HG02981 (cell line): ENCODE measurements at regions not wholly inside any gene's neighbourhood (a gene's known extent, or its start where the extent isn't known, plus 50 kb on each side); places are given as distances from the start of the nearest gene placed in this dataset.
"Not testable (repeated sequence)": the region's sequence is repeated elsewhere in the genome, so short reads cannot be mapped to it uniquely, and the experiment has no call there.

ENCODE experiments used
- ATAC-seq: cut with Tn5 transposase; IDR thresholded peaks from one replicate; pipeline ENCODE4 v1.9.1; 2021; ENCODE audit warnings: mild to moderate bottlenecking, moderate library complexity; ENCODE audit not compliant: unreplicated experiment

GRCh38 chr13:86840250-86841191 lies 830.6 kb upstream of the SLITRK5 start:
- ATAC-seq: no peak

- ATAC-seq: no peak
Observed at GRCh38 chr13:86841264-86841663, 829.9 kb upstream of the SLITRK5 start.

- no peak for ATAC-seq
Observed at GRCh38 chr13:86846501-86846900, 824.7 kb upstream of the SLITRK5 start.

DNA sequence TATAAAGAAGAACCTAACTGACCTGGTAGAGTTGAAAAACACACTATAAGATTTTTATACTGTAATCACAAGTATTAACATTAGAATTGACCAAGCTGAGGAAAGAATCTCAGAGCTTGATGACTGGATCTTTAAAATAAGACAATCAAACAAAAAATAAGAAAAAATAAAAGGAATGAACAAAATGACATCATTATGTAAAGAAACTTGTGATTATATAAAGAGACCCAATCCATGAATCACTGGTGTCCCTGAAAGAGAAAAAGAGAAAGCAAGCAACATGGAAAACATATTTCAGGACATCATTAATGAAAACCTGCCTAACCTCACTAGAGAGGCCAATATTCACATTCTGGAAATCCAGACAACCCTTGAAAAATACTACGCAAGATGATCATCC lies 822.5 kb upstream of the SLITRK5 start:
- no peak for ATAC-seq

- no peak for ATAC-seq
Observed at GRCh38 chr13:86856991-86857390, 814.2 kb upstream of the SLITRK5 start.

GRCh38 chr13:86858216-86858615 lies 813.0 kb upstream of the SLITRK5 start:
- ATAC-seq: no peak

- no peak for ATAC-seq
Observed at GRCh38 chr13:86862137-86862536, 809.0 kb upstream of the SLITRK5 start.

DNA sequence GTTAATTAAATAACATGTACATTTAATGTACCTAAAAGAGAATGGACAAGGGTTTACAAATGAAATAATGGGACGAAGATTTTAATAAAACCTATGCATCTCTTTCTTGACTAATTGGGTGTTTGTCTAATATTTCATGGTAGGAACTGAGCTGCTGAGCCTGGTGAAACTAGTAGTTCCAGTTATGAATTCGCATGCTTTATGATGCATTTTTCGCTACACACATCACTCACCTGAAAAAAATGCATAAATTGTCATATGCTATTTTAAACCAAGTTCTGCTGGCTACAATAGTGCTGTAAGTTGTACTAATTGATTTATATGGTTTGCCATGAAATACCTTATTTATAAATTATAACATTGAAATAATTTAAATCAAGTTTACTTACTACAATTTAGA lies 806.8 kb upstream of the SLITRK5 start:
- no peak for ATAC-seq

GRCh38 chr13:86870444-86870843 lies 800.7 kb upstream of the SLITRK5 start:
- no peak for ATAC-seq

DNA sequence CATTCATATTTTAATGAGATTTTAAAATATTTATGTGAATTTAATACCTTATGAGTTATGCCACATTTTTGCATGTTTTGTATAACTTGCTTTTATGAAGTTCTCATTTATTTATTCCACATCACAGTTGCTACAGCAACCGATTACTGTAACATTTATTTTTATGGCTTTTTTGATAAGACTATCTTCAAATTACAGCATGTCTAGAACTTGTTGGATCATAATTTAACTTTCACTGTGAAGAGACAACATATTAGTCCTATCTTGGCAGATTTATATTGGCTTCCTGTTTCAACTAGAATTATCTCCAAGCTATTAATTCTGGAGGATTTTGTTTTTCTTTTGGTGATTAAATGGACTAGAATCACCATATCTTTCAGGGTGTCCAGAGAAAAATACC lies 793.7 kb upstream of the SLITRK5 start:
- ATAC-seq: no peak

DNA sequence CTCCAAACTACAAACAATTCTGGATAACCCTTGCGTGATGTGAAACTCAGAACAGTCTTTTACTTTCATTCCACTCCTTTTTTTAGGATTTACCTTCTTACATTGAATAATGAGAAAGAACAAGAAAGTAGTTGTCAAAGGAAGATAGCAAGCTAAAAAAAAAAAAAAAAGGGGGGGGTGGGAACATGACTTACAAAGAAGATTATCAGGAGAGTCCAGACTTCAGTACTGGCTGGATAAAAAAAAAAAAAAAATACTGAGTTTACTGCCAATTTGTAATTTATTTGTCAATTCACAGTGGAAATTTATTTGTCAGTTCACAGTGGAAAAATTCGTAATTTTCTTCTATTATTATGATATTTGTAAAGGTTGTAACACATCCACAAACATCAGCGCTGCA lies 792.4 kb upstream of the SLITRK5 start:
- no peak for ATAC-seq

DNA sequence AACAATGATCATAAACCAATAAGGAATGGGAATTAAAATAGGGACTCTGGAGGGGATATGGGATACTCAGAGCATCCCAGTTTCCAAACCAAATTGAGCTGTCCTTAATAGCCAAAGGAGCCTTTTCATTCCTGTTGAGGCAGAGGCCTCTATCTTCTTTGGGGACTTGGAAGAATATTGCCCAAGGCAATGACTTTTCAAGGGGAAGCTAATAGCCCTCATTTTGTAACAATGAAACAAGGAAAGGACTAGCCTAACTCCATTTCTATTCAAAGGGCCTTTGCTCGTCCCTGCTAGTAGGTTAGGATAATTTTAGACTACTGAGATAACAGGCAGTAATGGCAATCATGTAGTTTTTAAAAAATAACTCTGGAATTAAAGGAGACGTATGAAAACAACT lies 789.8 kb upstream of the SLITRK5 start:
- ATAC-seq: no peak

- ATAC-seq: no peak
Observed at GRCh38 chr13:86882107-86882506, 789.1 kb upstream of the SLITRK5 start.

- ATAC-seq: no peak
Observed at GRCh38 chr13:86882835-86883234, 788.3 kb upstream of the SLITRK5 start.

DNA sequence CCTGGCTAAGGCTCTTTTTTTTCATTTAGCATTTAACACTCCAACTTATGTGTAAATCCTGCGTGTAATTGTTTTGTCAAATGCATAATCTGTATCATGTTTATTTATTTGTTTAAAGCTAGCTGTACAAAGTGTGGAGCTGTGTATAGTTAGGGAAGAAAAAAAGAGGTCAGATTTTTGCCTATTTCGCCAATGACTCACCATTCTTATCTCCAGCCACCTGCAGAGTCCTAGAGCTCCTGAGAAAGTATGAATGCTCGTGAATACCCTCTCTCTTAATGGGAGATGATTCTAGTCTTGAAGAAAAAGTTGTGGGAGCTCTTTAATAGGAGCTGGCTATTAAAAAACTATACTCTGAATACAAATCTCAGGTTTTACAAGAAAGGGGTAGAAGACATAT lies 778.8 kb upstream of the SLITRK5 start:
- no peak for ATAC-seq

DNA sequence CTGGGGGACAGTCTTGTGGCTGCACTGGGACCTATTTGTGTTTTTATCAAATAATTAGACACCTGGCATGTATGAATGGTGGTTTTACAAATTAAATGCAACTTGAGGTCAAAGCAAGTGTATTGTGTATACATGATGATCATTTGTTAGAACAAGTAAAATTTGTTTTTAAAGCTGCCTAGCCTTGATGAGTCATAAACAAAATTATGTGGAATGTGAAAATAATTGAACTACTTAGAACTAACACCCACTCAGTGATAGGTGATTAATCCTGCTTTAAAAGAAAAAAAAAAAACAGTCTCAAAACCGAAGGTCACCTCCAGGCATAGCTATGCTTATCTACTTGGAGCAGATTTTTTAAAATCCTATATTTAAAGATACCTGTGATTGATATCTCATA lies 770.3 kb upstream of the SLITRK5 start:
- no peak for ATAC-seq

- no peak for ATAC-seq
Observed at GRCh38 chr13:86906127-86906874, 764.9 kb upstream of the SLITRK5 start.

DNA sequence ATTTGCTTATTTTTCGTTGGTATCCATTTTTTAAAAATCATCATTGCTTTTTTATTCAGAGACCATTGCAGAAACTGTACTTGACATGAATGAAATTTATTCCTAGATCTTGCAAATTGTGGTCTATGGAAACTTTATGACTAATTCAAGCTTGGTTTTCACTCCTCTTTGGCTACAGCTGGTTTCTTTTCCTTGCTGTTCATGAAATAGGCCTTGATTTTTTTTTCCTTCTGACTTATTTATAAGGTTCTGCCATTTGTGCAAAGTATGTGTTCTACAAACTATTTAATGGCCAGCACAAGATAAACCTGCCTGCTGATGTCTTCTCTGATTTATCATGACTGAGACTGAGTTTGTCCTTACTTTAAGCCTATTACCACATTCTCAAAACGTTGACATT lies 764.0 kb upstream of the SLITRK5 start:
- ATAC-seq: no peak

DNA sequence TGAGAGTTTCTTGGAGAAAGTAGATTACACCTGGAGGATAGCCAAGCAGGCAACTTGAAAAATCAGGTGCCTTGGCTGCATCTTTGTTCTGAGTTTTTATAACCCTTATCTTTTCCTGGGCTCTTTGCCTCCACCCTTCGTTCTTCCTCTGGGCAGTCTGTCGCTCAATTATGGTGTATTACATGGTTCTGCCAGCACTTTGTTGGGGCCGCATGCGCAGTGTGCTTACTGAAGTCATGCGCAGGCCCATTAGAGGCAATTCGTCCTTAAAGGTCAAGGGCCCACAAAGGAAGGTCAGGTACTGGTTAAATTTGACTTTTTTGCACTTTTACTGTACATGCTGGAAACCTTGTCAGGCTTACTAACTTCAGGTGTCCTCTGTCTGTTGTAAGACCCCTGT lies 761.9 kb upstream of the SLITRK5 start:
- ATAC-seq: no peak

- no peak for ATAC-seq
Observed at GRCh38 chr13:86914757-86915156, 756.4 kb upstream of the SLITRK5 start.

- ATAC-seq: not testable (repeated sequence)
Observed at GRCh38 chr13:86917438-86917837, 753.7 kb upstream of the SLITRK5 start.

GRCh38 chr13:86918682-86919081 lies 752.5 kb upstream of the SLITRK5 start:
- ATAC-seq: no peak
